ENCODE measurements at regions not wholly inside any gene's neighbourhood (a gene's known extent, or its start where the extent isn't known, plus 50 kb on each side); places are given as distances from the start of the nearest gene placed in this dataset.

GRCh38 chr2:160813506-160813858, 319.9 kb upstream of the RBMS1 start:
- Histone ChIP-seq H3K36me3 (no peaks in the 10 kb centered on the region), H3K4me1 (peaks cover 0 to 13% (median 0%) of the 10 kb centered on the region in 3 donors), H3K27ac (peak overlapping the region in 2 of 4 donors; percentile 13 to 72), H3K9me3 (no peaks in the 10 kb centered on the region), H3K4me3 (peak overlapping the region in 1 of 4 donors; percentile 41), H3K27me3 (no peaks in the 10 kb centered on the region)
- intact Hi-C loops (cut with DNase I): no loop called here
- no peak for DNase-seq
- 36 to 41% methylated on average over 5 of the region's 5 CpGs for WGBS, 2 donors
- no peak for TF ChIP-seq CTCF (IDR thresholded peaks at IDR 0.05)
- no peak for TF ChIP-seq POLR2A (IDR thresholded peaks at IDR 0.05)

DNA sequence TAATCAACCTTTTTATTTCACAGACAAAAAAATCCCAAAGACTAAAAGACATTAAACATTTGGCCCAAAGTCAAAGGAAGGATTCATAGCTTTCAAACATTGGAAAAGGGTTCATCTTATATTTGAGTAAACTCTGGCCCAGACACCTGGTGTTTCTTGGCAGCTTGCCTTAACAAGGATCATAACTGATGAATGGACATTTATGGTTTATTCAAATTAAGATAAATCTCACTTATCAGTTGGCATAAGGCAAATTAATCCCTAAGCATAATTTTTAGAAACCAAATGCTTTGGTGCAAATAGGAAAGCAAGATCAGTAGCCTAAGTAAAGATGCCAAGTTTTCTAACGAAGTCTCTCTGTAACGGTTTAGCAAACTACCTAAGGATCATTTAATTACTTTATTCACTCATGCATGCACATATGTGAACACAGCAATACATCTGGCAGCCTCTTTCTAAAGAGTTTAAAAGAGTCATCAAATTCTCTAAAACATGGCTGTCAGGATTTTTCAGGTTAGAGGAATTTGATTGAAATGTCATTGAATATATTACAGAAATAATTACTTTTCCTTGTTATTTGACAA, 323.4 kb upstream of the RBMS1 start:
- DNase-seq: no peak
- Histone ChIP-seq H3K4me1 (peaks cover 0 to 13% (median 0%) of the 10 kb centered on the region in 3 donors), H3K27ac (no peak overlapping the region), H3K4me3 (no peak overlapping the region), H3K27me3 (no peaks in the 10 kb centered on the region), H3K9me3 (no peaks in the 10 kb centered on the region), H3K36me3 (no peaks in the 10 kb centered on the region)
- no peak for TF ChIP-seq CTCF (IDR thresholded peaks at IDR 0.05)
- no peak for TF ChIP-seq POLR2A (IDR thresholded peaks at IDR 0.05)
- WGBS, 2 donors: 43 to 50% methylated on average over 2 of the region's 2 CpGs
- intact Hi-C loops (cut with DNase I): no loop called here

GRCh38 chr2:160820691-160821090, 327.1 kb upstream of the RBMS1 start:
- 80 to 82% methylated on average over 7 of the region's 7 CpGs for WGBS, 2 donors
- no peak for DNase-seq
- Histone ChIP-seq H3K9me3 (peaks cover 0 to 11% (median 10%) of the 10 kb centered on the region in 3 donors), H3K4me1 (no peaks in the 10 kb centered on the region), H3K27me3 (no peaks in the 10 kb centered on the region), H3K36me3 (no peaks in the 10 kb centered on the region), H3K27ac (no peak overlapping the region), H3K4me3 (no peak overlapping the region)
- TF ChIP-seq CTCF (IDR thresholded peaks at IDR 0.05): no peak
- TF ChIP-seq POLR2A (IDR thresholded peaks at IDR 0.05): no peak
- intact Hi-C loops (cut with DNase I): no loop called here

GRCh38 chr2:160822006-160822405, 328.4 kb upstream of the RBMS1 start:
- Histone ChIP-seq H3K27ac (no peak overlapping the region), H3K4me1 (no peaks in the 10 kb centered on the region), H3K27me3 (no peaks in the 10 kb centered on the region), H3K36me3 (no peaks in the 10 kb centered on the region), H3K9me3 (peaks cover 0 to 19% (median 18%) of the 10 kb centered on the region in 3 donors), H3K4me3 (no peak overlapping the region)
- intact Hi-C loops (cut with DNase I): no loop called here
- DNase-seq: no peak
- no peak for TF ChIP-seq POLR2A (IDR thresholded peaks at IDR 0.05)
- no peak for TF ChIP-seq CTCF (IDR thresholded peaks at IDR 0.05)

DNA sequence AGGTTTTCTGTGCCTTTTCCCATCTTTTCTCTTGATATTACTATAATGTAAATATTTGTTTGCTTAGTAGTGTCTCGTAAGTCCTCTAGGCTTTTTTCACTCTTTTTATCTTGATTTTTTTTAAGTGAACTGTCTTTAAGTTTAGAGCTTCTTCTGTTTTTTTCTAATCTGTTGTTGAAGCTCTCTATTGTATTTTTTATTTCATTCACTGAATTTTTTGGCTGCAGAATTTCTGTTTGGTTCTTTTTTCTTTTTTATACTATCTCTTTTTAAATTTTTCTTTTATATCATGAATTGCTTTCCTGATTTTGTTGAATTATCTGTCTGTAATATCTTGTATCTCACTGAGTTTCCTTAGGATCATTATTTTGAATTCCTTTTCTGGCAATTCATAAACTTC, 331.8 kb upstream of the RBMS1 start:
- DNase-seq: no peak
- intact Hi-C loops (cut with DNase I): no loop called here
- H3K27ac ChIP-seq: no peak overlapping the region
- TF ChIP-seq CTCF (IDR thresholded peaks at IDR 0.05): no peak
- no peak for TF ChIP-seq POLR2A (IDR thresholded peaks at IDR 0.05)
- no peaks in the 10 kb centered on the region for H3K36me3 ChIP-seq
- H3K4me3 ChIP-seq: no peak overlapping the region
- WGBS, 2 donors: 76 to 86% methylated on average over 1 of the region's 1 CpG
- peaks cover 4 to 19% (median 18%) of the 10 kb centered on the region in 3 donors for H3K9me3 ChIP-seq
- H3K27me3 ChIP-seq: no peaks in the 10 kb centered on the region
- no peaks in the 10 kb centered on the region for H3K4me1 ChIP-seq

All from esophagus squamous epithelium (tissue), 5 donors.